HUES6 (cell line): ENCODE measurements at regions not wholly inside any gene's neighbourhood (a gene's known extent, or its start where the extent isn't known, plus 50 kb on each side); places are given as distances from the start of the nearest gene placed in this dataset.

Experiments
- H3K27ac ChIP-seq: 2 replicates; pipeline ENCODE4 v1.7.0; 2013; ENCODE audit warnings: low read depth, mild to moderate bottlenecking, low read length, inconsistent platforms
- H3K27me3 ChIP-seq: 2 replicates; pipeline ENCODE4 v1.6.1; 2013; ENCODE audit warnings: low read length; ENCODE audit not compliant: control insufficient read depth, insufficient read depth
- H3K36me3 ChIP-seq: 2 replicates; pipeline ENCODE4 v1.6.1; 2013; ENCODE audit warnings: low read length; ENCODE audit not compliant: control insufficient read depth, insufficient read depth
- H3K4me1 ChIP-seq: 2 replicates; pipeline ENCODE4 v1.6.1; 2013; ENCODE audit warnings: low read length; ENCODE audit not compliant: control insufficient read depth, insufficient read depth
- H3K4me3 ChIP-seq: 2 replicates; pipeline ENCODE4 v1.5.1; 2013; ENCODE audit warnings: low read depth, low read length
- H3K9ac ChIP-seq: one replicate; pipeline ENCODE4 v1.6.1; 2013; ENCODE audit warnings: mild to moderate bottlenecking, low read length
- H3K9me3 ChIP-seq: 2 replicates; pipeline ENCODE4 v1.6.1; 2013; ENCODE audit warnings: low read depth, low read length; ENCODE audit not compliant: control insufficient read depth, insufficient read depth

- H3K27me3 ChIP-seq: 0 out of 2 replicates have a peak, but pooled peaks cover 3% of the 10 kb centered on the region
- H3K9me3 ChIP-seq: peaks cover 4% of the 10 kb centered on the region; the same call in 1 of the 2 replicates
- H3K9ac ChIP-seq: no peak overlapping the region
- no peak overlapping the region for H3K27ac ChIP-seq
- no peak overlapping the region for H3K4me3 ChIP-seq
- H3K36me3 ChIP-seq: no peaks in the 10 kb centered on the region
- peaks cover 5% of the 10 kb centered on the region; the same call in 1 of the 2 replicates for H3K4me1 ChIP-seq
Observed at GRCh38 chr2:239606741-239607516, 206.1 kb upstream of the HDAC4 start.

GRCh38 chr2:239605976-239606375 lies 205.2 kb upstream of the HDAC4 start:
- Histone ChIP-seq H3K36me3 (no peaks in the 10 kb centered on the region), H3K4me1 (peaks cover 5% of the 10 kb centered on the region; the same call in 1 of the 2 replicates), H3K9ac (no peak overlapping the region), H3K27me3 (0 out of 2 replicates have a peak, but pooled peaks cover 3% of the 10 kb centered on the region), H3K27ac (no peak overlapping the region), H3K4me3 (no peak overlapping the region), H3K9me3 (0 out of 2 replicates have a peak, but pooled peaks cover 4% of the 10 kb centered on the region)

GRCh38 chr2:239605409-239605808 lies 204.6 kb upstream of the HDAC4 start:
- Histone ChIP-seq H3K9me3 (0 out of 2 replicates have a peak, but pooled peaks cover 4% of the 10 kb centered on the region), H3K4me1 (peaks cover 5% of the 10 kb centered on the region; the same call in 1 of the 2 replicates), H3K36me3 (no peaks in the 10 kb centered on the region), H3K27me3 (no peaks in the 10 kb centered on the region), H3K27ac (no peak overlapping the region), H3K9ac (no peak overlapping the region), H3K4me3 (no peak overlapping the region)

GRCh38 chr2:239604861-239605260 lies 204.0 kb upstream of the HDAC4 start:
- H3K36me3 ChIP-seq: no peaks in the 10 kb centered on the region
- H3K9ac ChIP-seq: no peak overlapping the region
- no peak overlapping the region for H3K27ac ChIP-seq
- H3K27me3 ChIP-seq: no peaks in the 10 kb centered on the region
- H3K4me3 ChIP-seq: no peak overlapping the region
- H3K9me3 ChIP-seq: 0 out of 2 replicates have a peak, but pooled peaks cover 4% of the 10 kb centered on the region
- H3K4me1 ChIP-seq: peaks cover 5% of the 10 kb centered on the region; the same call in 1 of the 2 replicates

GRCh38 chr2:239603411-239604356 lies 202.9 kb upstream of the HDAC4 start:
- H3K9ac ChIP-seq: no peak overlapping the region
- peaks cover 5% of the 10 kb centered on the region; the same call in 1 of the 2 replicates for H3K4me1 ChIP-seq
- H3K36me3 ChIP-seq: no peaks in the 10 kb centered on the region
- H3K27me3 ChIP-seq: no peaks in the 10 kb centered on the region
- H3K9me3 ChIP-seq: 0 out of 2 replicates have a peak, but pooled peaks cover 4% of the 10 kb centered on the region
- H3K27ac ChIP-seq: no peak overlapping the region
- H3K4me3 ChIP-seq: no peak overlapping the region

- H3K4me1 ChIP-seq: no peaks in the 10 kb centered on the region; the same call in 1 of the 2 replicates
- no peaks in the 10 kb centered on the region for H3K27me3 ChIP-seq
- no peaks in the 10 kb centered on the region for H3K36me3 ChIP-seq
- H3K4me3 ChIP-seq: no peak overlapping the region
- H3K9ac ChIP-seq: no peak overlapping the region
- H3K9me3 ChIP-seq: 0 out of 2 replicates have a peak, but pooled peaks cover 4% of the 10 kb centered on the region
- no peak overlapping the region for H3K27ac ChIP-seq
Observed at GRCh38 chr2:239602290-239603282, 201.8 kb upstream of the HDAC4 start.

GRCh38 chr2:239601880-239602279 lies 201.1 kb upstream of the HDAC4 start:
- no peak overlapping the region for H3K27ac ChIP-seq
- no peaks in the 10 kb centered on the region for H3K36me3 ChIP-seq
- 0 out of 2 replicates have a peak, but pooled peaks cover 5% of the 10 kb centered on the region for H3K9me3 ChIP-seq
- no peak overlapping the region for H3K9ac ChIP-seq
- H3K4me3 ChIP-seq: no peak overlapping the region
- H3K4me1 ChIP-seq: no peaks in the 10 kb centered on the region; the same call in 1 of the 2 replicates
- H3K27me3 ChIP-seq: no peaks in the 10 kb centered on the region

GRCh38 chr2:239601201-239601851 lies 200.5 kb upstream of the HDAC4 start:
- no peak overlapping the region for H3K27ac ChIP-seq
- H3K4me3 ChIP-seq: no peak overlapping the region
- no peaks in the 10 kb centered on the region; the same call in 1 of the 2 replicates for H3K4me1 ChIP-seq
- no peaks in the 10 kb centered on the region for H3K36me3 ChIP-seq
- H3K9me3 ChIP-seq: 0 out of 2 replicates have a peak, but pooled peaks cover 5% of the 10 kb centered on the region
- H3K9ac ChIP-seq: no peak overlapping the region
- H3K27me3 ChIP-seq: no peaks in the 10 kb centered on the region

GRCh38 chr2:239600650-239601049 lies 199.8 kb upstream of the HDAC4 start:
- H3K4me1 ChIP-seq: no peaks in the 10 kb centered on the region; the same call in 1 of the 2 replicates
- no peak overlapping the region for H3K27ac ChIP-seq
- 0 out of 2 replicates have a peak, but pooled peaks cover 5% of the 10 kb centered on the region for H3K9me3 ChIP-seq
- H3K36me3 ChIP-seq: no peaks in the 10 kb centered on the region
- H3K27me3 ChIP-seq: no peaks in the 10 kb centered on the region
- no peak overlapping the region for H3K4me3 ChIP-seq
- H3K9ac ChIP-seq: no peak overlapping the region
